GM12872 (cell line): ENCODE measurements at regions not wholly inside any gene's neighbourhood (a gene's known extent, or its start where the extent isn't known, plus 50 kb on each side); places are given as distances from the start of the nearest gene placed in this dataset.

Experiments
- TF ChIP-seq, protein P1 (sequence below): IDR thresholded peaks from 3 replicates; pipeline ENCODE4 v1.5.1; 2011; ENCODE audit warnings: low read depth, mild to moderate bottlenecking, low read length, moderate library complexity; ENCODE audit not compliant: insufficient read depth

DNA sequence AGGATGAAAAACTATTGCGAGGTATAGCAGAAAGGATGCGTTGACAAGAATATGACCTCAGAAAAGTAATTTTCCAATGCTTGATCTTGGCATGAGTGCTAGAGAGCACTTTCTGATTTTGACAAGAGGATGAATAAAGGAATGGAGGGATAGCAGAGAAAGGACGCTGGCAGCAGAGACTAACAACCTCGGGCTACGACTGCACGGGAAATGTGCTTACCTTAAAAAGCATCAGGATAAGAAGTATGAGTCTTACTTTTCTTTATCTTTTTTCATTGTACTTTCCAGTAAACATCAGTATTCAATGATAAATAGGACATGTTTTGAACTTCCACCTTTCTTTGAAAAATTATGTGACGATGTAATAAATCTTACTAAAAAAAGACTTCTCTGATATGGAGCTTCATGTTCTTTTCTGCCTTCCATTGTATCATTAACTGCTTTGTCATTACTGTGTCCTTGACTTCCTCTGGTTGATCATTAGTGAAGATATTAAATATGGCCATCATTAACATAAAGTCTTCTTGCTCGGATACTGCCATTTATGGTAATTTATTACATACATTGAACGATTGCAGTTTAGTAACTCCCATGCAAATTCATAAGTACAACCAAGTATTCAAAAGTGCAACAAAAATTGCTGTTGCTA is 265.6 kb downstream of the DSEL start:
- TF ChIP-seq, protein P1, sequence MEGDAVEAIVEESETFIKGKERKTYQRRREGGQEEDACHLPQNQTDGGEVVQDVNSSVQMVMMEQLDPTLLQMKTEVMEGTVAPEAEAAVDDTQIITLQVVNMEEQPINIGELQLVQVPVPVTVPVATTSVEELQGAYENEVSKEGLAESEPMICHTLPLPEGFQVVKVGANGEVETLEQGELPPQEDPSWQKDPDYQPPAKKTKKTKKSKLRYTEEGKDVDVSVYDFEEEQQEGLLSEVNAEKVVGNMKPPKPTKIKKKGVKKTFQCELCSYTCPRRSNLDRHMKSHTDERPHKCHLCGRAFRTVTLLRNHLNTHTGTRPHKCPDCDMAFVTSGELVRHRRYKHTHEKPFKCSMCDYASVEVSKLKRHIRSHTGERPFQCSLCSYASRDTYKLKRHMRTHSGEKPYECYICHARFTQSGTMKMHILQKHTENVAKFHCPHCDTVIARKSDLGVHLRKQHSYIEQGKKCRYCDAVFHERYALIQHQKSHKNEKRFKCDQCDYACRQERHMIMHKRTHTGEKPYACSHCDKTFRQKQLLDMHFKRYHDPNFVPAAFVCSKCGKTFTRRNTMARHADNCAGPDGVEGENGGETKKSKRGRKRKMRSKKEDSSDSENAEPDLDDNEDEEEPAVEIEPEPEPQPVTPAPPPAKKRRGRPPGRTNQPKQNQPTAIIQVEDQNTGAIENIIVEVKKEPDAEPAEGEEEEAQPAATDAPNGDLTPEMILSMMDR, result no peak

DNA sequence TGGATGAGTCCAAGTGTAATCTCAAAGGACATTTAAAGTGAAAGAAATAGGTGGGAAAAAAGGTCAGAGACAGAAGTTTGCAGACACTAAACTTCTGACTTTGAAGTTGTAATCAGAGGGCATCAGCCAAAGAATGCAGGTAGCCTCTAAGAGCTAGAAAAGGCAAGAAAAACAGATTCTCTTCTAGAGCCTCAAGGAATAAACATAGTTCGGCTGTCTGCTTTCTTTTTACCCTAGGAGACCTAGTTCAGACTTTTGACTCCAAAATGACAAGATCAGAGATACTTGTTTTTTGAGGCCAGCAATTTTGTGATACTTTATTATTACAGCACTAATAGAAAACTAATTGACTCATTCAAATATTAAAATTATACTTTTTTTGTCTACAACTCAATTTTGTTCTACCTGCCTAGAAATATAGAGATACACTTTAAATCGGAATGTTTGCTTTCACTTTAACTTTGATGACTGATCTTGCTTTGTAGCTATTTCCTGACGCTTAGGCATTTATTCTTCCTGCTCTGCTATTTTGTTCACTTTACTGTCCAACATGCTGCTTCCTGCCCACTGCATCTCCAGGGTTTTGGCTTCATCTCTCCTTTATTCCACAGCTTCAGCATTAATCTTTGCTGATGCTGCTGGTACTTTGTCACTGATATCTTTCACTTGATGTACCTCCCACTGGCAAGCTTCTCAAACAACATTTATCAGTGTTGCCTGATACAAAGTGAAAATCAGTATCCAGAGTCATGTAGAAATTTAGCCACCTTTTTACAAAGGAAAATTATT is 272.5 kb downstream of the DSEL start:
- TF ChIP-seq, protein P1, result no peak

DNA sequence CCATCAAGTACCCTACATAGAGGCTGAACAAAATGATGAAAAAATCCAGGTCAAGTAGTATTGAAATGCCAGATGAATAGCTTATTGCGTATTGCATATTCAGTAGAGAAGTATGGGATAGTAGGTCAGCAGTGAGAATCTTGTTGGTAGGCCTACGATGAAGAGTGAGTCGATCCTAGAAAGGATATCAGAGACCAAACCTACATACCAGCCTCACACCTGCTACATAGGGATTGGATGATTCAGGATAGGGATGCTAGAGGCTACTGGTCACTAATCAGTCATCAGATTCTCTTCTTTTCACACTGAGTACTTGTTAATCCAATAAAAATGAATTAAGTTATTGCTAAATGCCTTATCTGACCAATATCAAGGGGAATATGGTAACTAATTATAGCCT is 274.5 kb downstream of the DSEL start:
- TF ChIP-seq, protein P1, result no peak

DNA sequence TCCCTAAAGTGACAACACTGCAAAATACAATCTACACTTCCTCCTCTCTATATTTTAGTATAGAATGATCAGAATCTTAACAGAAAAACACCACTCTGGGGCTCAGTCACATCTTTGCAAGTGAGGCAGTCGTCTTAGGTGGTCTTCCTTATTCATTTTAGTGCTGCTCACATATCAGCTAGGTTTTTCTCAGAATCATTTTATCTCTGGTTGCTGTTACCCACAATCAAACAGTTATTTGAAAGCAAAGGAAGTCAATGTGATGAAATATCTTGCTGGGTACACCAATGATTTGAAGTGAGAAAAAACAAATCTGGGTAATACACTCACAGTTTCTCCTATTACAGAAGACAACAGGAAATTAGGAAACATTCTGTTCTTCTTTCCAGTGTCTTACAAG is 275.2 kb downstream of the DSEL start:
- TF ChIP-seq, protein P1, result no peak

DNA sequence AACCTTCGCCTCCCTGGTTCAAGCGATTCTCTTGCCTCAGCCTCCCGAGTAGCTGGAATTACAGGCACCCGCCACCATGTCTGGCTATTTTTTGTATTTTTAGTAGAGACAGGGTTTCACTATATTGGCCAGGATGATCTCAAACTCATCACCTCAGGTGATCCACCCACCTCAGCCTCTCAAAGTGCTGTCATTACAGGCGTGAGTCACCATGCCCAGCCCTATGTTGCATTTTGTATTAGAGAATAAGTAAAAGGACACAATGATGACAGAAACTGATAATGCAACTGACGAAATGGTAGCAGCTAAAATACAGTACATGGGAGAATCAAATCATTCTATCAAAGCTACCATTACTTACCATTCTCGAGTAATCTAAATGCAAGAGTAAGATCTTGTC is 276.7 kb downstream of the DSEL start:
- TF ChIP-seq, protein P1, result no peak

DNA sequence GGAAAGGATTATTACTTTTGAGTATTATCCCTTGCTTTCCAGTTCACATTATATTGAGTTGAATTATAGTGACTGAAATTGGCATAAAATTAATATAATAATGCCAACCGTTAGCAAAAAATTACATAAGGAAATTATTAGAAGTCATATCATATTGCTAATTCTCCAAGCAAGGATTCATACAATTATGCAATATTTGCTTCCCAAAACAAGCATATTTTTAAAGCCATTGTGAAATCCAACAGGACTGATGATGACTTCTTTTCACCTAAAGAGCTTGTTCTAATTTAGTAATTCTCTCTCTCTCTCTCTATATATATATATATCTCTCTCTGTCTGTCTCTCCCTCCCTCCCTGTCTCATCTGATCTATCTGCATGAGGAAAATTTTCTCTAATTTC is 283.5 kb downstream of the DSEL start:
- TF ChIP-seq, protein P1, result no peak

DNA sequence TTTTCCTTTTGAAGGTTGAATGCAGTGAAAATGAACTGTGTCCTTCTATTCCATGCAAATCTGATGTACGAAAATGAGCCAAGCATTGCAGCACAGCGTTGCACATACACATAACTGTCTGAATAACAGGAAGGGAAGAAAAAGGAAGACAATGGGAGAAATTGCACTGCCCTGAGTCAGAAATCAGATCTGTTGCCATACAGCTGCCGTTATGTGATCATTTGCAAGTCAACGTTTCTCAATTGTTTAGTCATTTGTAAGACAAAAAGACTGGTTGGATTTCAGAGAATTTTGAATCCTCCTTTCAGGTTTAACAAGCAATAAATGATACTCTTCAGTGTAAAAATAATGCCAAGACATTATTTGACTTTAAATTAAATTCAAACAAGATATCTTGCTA is 284.1 kb downstream of the DSEL start:
- TF ChIP-seq, protein P1, result no peak
